ENCODE measurements at regions not wholly inside any gene's neighbourhood (a gene's known extent, or its start where the extent isn't known, plus 50 kb on each side); places are given as distances from the start of the nearest gene placed in this dataset.

DNA sequence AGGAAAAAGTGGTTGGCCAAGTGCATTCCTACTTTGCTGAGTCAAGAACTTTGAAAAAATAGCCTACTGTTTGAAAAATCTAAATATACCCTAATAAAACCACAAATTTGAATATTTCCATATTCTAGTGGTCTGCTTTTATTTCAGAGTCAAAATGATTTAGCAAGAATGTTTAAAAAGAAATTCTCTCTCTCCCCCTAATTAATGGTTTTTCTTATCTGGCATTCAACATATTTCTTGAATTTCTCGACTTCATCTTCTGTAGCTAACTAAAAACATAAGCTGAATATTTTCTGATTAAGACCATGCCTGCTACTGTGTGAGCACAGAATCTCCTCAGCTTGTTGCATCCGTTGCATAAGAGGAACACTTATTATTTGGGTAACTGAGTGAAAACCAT, 563.5 kb upstream of the TBL1XR1 start:
- TF ChIP-seq, protein P1, sequence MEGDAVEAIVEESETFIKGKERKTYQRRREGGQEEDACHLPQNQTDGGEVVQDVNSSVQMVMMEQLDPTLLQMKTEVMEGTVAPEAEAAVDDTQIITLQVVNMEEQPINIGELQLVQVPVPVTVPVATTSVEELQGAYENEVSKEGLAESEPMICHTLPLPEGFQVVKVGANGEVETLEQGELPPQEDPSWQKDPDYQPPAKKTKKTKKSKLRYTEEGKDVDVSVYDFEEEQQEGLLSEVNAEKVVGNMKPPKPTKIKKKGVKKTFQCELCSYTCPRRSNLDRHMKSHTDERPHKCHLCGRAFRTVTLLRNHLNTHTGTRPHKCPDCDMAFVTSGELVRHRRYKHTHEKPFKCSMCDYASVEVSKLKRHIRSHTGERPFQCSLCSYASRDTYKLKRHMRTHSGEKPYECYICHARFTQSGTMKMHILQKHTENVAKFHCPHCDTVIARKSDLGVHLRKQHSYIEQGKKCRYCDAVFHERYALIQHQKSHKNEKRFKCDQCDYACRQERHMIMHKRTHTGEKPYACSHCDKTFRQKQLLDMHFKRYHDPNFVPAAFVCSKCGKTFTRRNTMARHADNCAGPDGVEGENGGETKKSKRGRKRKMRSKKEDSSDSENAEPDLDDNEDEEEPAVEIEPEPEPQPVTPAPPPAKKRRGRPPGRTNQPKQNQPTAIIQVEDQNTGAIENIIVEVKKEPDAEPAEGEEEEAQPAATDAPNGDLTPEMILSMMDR (IDR thresholded peaks at IDR 0.05; ENCODE audit: extremely low read depth, missing control alignments): no peak
- DNase-seq (ENCODE audit: low spot score): no peak

DNA sequence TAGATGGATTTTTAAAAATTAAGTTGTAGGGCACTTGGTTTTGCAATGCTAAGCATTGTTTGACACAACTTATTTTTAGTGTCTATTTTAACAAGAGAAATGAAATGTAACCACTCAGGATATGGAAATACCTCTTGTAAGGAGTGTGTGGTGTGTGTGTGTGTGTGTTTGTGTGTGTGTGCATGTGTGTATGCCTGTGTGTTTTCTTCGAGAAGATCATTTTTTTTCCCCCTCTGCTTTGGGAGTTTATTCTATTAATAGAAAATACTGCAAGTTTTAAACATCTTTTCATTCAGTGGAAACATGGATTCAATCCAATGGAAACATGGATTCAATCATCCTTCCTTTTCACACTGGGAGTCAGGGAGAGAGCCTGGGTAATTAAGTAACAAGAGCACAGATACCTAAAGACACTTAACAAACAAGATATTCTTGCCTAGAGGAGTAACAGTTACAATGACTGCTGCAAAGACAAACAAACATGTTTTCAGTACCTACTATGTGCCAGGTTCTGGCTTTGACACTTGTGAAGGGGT, 567.2 kb upstream of the TBL1XR1 start:
- DNase-seq (ENCODE audit: low spot score): no peak
- TF ChIP-seq, protein P1 (IDR thresholded peaks at IDR 0.05; ENCODE audit: extremely low read depth, missing control alignments): no peak

DNA sequence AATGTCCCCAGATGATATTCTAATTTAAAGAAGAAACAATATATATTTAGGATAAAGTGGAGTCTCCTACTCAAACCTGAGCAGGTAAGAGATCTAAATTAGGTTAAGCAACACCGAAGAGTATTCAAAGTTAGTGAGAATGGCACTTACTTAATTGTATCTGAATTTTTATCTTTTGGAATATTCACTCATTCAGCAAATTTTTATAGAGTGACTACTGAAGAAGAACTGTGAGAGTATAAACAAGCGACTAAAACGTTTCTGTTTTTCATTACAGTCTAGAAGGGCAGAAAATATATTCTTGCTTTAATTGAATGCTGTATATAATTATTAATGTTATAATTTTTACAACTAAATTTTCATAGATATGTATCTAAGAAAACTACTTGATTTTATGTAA, 567.7 kb upstream of the TBL1XR1 start:
- no peak for DNase-seq (ENCODE audit: low spot score)
- TF ChIP-seq, protein P1 (IDR thresholded peaks at IDR 0.05; ENCODE audit: extremely low read depth, missing control alignments): no peak

DNA sequence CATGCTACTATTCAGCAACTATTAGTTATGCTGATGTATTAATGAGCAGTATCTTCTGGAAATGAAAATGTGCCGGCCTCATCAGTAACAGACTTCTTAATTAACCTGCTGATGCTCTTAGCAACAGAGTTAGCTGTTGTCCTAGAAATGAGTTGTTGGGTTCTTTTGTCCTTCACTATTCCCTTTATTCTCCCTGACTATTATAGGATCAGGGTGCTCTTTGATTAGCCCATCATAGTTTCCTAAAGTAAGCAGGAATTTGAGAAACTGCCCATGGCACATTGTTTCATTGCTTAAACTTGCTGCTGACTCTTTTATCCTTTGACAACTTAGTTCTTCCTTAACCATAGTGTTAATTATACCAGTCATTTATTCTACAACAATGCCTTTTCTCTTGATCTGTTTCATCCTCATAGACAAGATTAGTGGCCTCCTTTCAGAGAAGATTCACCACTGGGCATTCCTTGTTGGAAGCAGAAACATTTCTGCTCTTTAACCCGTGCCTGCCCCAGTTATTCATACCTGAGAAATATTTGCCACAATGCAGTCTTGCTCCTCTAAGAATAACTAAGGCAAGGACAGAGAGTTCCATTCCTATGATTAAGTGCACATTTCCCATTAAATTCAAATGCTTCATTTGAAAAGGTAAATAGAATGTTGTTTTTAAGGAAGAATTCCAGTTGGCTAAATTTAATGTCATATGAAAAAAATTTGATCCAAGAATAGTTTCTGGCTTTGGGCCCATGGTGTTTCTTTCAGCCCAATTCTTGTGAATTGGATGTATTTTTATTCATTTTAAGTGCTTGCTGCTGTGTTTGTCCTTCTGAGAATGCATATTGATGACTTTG, 573.3 kb upstream of the TBL1XR1 start:
- TF ChIP-seq, protein P1 (IDR thresholded peaks at IDR 0.05; ENCODE audit: extremely low read depth, missing control alignments): no peak
- DNase-seq (ENCODE audit: low spot score): no peak

DNA sequence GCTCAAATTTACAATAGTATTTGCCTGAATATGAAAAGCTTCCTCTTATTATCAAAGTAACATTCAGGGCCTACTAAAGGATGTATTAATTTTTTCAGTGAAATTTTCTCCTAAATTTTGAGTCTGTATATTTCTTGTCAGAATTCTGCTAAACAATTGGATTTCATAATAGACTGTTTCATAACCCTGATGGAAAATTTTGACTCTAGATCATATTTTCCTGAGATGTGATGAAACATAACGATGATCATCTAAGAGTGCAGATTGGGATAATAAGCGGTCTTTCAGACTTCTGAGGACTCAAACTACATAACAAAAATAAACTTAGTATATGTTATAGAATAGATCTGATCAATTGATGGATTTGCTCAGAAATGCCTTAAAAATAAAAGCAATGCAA, 574.5 kb upstream of the TBL1XR1 start:
- no peak for DNase-seq (ENCODE audit: low spot score)
- TF ChIP-seq, protein P1 (IDR thresholded peaks at IDR 0.05; ENCODE audit: extremely low read depth, missing control alignments): no peak

DNA sequence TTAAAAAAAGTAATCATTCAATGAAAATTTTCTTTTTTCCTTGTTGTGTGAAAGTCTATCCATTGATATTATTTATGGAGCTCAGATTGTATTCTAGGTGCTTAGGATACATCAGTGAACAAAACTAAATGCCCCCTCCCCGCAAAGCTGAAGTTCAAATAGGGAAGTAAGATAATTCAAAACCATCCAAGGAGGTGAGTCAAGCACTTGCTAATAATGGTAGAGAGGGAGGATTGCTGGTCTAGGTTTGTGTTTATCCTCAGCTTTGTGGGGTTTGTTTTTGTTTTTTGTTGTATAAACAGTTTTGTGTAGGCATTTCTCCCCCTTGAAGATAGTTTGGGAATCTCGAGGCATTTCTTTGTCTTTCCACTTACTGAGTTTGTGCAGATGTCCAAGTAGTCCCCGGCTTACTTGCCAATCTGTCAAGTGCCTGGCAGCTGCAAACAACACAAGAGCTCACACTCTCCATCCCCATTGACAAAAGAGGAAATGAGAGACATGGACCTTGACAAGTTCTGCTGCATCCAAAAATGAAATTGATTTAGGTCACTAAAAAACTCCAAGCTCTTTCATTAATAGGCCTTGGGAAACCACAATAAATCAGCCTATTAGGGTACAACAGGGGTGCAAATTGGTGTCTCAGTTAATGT, 575.8 kb upstream of the TBL1XR1 start:
- TF ChIP-seq, protein P1 (IDR thresholded peaks at IDR 0.05; ENCODE audit: extremely low read depth, missing control alignments): no peak
- DNase-seq (ENCODE audit: low spot score): no peak

DNA sequence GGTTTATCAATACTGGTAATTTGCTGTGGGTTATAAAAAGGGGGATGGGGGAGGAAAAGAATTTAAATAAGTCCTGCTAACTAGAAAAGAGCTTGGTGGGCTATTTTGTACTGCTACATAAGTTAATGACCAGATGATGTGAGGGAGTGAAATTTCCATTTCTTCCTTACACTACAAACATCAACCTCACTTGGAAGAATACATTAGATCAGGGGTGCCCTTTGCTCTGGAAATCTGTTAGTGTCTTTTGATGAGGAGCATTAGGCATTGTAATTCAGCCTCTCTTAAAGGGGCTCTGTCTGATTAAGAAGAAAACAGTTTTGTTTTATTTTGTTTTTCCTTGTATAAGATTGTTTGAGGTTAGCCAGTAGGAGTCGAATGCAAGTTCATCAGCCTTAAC, 576.4 kb upstream of the TBL1XR1 start:
- DNase-seq (ENCODE audit: low spot score): no peak
- TF ChIP-seq, protein P1 (IDR thresholded peaks at IDR 0.05; ENCODE audit: extremely low read depth, missing control alignments): no peak
